ENCODE measurements at regions not wholly inside any gene's neighbourhood (a gene's known extent, or its start where the extent isn't known, plus 50 kb on each side); places are given as distances from the start of the nearest gene placed in this dataset.

GRCh38 chr15:94749811-94750617, 518.7 kb downstream of the MCTP2 start:
- no peak for DNase-seq (ENCODE audit: low read depth)

GRCh38 chr15:94760348-94760747, 529.0 kb downstream of the MCTP2 start:
- no peak for DNase-seq (ENCODE audit: low read depth)

- DNase-seq (ENCODE audit: low read depth), result no peak
Observed at GRCh38 chr15:94761574-94761973, 530.2 kb downstream of the MCTP2 start.

- no peak for DNase-seq (ENCODE audit: low read depth)
Observed at GRCh38 chr15:94769089-94769488, 537.7 kb downstream of the MCTP2 start.

- no peak for DNase-seq (ENCODE audit: low read depth)
Observed at GRCh38 chr15:94770199-94770598, 538.8 kb downstream of the MCTP2 start.

GRCh38 chr15:94777037-94777436, 545.7 kb downstream of the MCTP2 start:
- DNase-seq (ENCODE audit: low read depth), result no peak

GRCh38 chr15:94778840-94779239, 547.5 kb downstream of the MCTP2 start:
- DNase-seq (ENCODE audit: low read depth), result no peak

- no peak for DNase-seq (ENCODE audit: low read depth)
Observed at GRCh38 chr15:94780166-94780565, 548.8 kb downstream of the MCTP2 start.

- no peak for DNase-seq (ENCODE audit: low read depth)
Observed at GRCh38 chr15:94785091-94785490, 553.7 kb downstream of the MCTP2 start.

GRCh38 chr15:94791008-94791407, 559.6 kb downstream of the MCTP2 start:
- DNase-seq (ENCODE audit: low read depth), result no peak

- DNase-seq (ENCODE audit: low read depth), result no peak
Observed at GRCh38 chr15:94791510-94791909, 560.1 kb downstream of the MCTP2 start.

- no peak for DNase-seq (ENCODE audit: low read depth)
Observed at GRCh38 chr15:94792196-94792595, 560.8 kb downstream of the MCTP2 start.

- DNase-seq (ENCODE audit: low read depth), result no peak
Observed at GRCh38 chr15:94793207-94793606, 561.8 kb downstream of the MCTP2 start.

GRCh38 chr15:94793641-94794040, 562.3 kb downstream of the MCTP2 start:
- DNase-seq (ENCODE audit: low read depth), result no peak

- DNase-seq (ENCODE audit: low read depth), result no peak
Observed at GRCh38 chr15:94804613-94805012, 573.3 kb downstream of the MCTP2 start.

- DNase-seq (ENCODE audit: low read depth), result no peak
Observed at GRCh38 chr15:94815110-94815731, 583.9 kb downstream of the MCTP2 start.

- DNase-seq (ENCODE audit: low read depth), result no peak
Observed at GRCh38 chr15:94815914-94816313, 584.6 kb downstream of the MCTP2 start.

GRCh38 chr15:94829887-94830884, 598.8 kb downstream of the MCTP2 start:
- DNase-seq (ENCODE audit: low read depth), result no peak

GRCh38 chr15:94834000-94834399, 602.6 kb downstream of the MCTP2 start:
- DNase-seq (ENCODE audit: low read depth), result no peak

- DNase-seq (ENCODE audit: low read depth), result no peak
Observed at GRCh38 chr15:94834494-94834893, 603.1 kb downstream of the MCTP2 start.

- no peak for DNase-seq (ENCODE audit: low read depth)
Observed at GRCh38 chr15:94838281-94838680, 606.9 kb downstream of the MCTP2 start.

Measured in myocyte (in vitro differentiated cells).